OCI-LY1 (cell line): ENCODE measurements at regions not wholly inside any gene's neighbourhood (a gene's known extent, or its start where the extent isn't known, plus 50 kb on each side); places are given as distances from the start of the nearest gene placed in this dataset.

Experiments used
- EZH2 ChIP-seq: fragments of 200-600 bp; sonication (generic), shearing (Covaris generic); IDR thresholded peaks from 2 replicates; pipeline ENCODE4 v1.8.0; 2017; ENCODE audit warnings: borderline replicate concordance, mixed run types, mild to moderate bottlenecking, antibody characterized with exemption, low read length, moderate library complexity, mixed read lengths
- TF ChIP-seq, protein P1 (sequence below): fragments of 200-600 bp; sonication (generic), shearing (Covaris generic); IDR thresholded peaks from 2 replicates; pipeline ENCODE4 v1.5.1; 2017; ENCODE audit warnings: mild to moderate bottlenecking, antibody characterized with exemption, low read length, moderate library complexity, mixed read lengths

DNA sequence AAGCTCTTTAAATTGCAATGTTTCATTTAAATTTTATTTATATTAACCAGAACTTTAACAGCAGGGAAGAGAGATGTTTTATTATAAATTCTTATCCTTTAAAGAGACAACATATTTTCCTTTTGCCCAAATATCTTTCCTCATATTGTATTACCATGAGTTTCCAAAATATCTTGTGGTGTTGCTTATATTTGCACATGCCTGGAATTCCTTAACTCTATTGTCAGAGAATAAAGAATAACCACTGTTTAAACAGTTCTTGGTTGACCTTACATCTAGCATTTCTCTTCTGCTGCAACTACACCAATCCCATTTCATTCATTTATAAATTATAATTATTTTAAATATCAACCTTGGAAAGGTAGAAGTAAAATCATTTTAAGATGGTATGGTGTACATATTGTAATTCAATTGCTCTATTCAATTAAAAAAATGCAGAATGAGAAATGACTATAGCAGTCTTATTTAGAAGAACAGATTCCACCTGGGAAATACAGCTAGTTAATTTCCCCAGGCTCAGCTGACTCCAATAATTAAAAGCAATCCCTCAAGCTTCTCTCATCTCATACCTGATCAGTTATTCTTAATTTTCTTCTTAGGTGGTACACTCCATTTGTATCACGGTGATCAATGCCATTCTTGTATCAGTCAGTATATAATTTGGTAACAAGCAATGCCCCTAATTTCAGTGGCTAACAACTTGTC, 923.3 kb downstream of the KCNA4 start:
- TF ChIP-seq, protein P1, sequence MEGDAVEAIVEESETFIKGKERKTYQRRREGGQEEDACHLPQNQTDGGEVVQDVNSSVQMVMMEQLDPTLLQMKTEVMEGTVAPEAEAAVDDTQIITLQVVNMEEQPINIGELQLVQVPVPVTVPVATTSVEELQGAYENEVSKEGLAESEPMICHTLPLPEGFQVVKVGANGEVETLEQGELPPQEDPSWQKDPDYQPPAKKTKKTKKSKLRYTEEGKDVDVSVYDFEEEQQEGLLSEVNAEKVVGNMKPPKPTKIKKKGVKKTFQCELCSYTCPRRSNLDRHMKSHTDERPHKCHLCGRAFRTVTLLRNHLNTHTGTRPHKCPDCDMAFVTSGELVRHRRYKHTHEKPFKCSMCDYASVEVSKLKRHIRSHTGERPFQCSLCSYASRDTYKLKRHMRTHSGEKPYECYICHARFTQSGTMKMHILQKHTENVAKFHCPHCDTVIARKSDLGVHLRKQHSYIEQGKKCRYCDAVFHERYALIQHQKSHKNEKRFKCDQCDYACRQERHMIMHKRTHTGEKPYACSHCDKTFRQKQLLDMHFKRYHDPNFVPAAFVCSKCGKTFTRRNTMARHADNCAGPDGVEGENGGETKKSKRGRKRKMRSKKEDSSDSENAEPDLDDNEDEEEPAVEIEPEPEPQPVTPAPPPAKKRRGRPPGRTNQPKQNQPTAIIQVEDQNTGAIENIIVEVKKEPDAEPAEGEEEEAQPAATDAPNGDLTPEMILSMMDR = no peak
- TF ChIP-seq EZH2 = no peak
